HG03469 (cell line): ENCODE measurements at regions not wholly inside any gene's neighbourhood (a gene's known extent, or its start where the extent isn't known, plus 50 kb on each side); places are given as distances from the start of the nearest gene placed in this dataset.
"Not testable (repeated sequence)": the region's sequence is repeated elsewhere in the genome, so short reads cannot be mapped to it uniquely, and the experiment has no call there.

Experiments
- ATAC-seq: cut with Tn5 transposase; IDR thresholded peaks from one replicate; pipeline ENCODE4 v1.9.1; 2021; ENCODE audit warnings: mild to moderate bottlenecking, moderate library complexity, moderate number of reproducible peaks; ENCODE audit not compliant: unreplicated experiment

DNA sequence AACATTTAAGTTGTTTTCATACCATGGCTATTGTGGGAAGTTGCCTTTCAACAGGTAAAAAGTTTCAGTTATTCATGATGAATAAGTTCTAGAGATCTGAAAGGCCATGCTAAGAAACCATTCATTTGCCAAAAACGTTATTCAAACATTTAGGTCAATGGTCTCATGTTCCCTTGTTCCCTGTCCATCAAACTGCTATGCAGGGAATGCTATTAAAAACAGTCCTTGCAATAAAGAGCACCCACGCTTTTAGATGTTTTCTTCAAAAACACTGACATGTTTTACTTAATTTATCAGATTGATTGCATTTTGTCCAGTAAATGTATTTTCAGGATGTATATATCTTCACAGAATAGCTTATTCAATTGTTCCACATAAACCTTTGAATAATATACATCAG, 573.2 kb upstream of the PCDH20 start:
- no peak for ATAC-seq

DNA sequence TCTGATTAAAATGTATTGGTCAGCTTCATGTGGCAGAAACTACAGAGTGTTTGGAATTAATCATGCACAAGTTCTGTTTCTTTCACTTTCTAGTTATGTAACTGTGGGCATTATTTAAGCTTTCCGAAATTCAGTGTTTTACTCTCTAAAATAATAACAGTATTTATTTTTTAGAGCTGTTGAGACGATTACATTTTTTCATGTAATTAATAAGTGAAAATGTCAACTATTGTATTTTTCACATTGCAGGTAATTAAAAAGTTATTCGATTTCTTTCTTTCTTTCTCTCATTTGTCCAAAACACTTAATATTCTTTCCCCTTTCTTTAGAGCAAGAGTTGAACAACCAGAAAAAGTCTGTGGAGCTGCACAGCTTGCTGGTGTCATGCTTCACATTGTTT, 559.4 kb upstream of the PCDH20 start:
- ATAC-seq = no peak

GRCh38 chr13:61965756-61966155, 550.1 kb upstream of the PCDH20 start:
- no peak for ATAC-seq

DNA sequence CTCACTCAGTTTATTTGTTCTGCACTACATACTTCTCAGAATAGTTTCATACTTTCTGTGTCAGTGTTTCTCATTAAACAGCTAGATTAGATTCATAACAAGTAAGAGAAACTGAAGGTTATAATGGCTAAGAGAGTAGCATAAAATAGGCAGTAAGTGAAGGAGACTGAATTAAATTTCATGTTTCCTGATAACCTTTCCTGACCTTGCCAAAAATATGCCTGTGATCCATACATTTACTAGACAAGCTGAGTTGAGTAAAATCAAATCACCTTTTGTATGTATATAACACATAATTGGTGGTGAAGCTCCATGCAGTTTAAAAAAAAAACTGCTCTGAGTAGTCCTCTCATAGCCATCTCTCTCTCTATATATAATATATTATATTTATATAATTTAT, 545.3 kb upstream of the PCDH20 start:
- ATAC-seq = no peak

DNA sequence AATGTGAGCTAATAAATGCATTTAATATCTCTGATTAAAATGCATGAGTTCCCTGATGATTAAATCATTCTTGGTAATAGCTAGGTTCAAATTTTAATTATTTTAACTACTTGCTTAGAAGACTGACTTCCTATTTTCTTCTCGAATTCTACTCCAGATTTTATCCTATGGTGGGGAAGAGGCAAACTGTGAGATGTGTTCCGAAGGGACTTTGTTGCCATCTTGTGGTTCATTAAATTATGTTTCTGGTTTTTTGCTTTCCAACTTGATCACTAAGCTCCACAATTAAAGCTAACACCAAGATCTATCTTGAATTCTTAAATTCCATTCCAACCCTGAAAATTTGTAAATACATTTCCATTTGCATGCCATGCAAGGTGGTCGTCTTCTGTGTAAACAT, 538.4 kb upstream of the PCDH20 start:
- ATAC-seq = no peak

DNA sequence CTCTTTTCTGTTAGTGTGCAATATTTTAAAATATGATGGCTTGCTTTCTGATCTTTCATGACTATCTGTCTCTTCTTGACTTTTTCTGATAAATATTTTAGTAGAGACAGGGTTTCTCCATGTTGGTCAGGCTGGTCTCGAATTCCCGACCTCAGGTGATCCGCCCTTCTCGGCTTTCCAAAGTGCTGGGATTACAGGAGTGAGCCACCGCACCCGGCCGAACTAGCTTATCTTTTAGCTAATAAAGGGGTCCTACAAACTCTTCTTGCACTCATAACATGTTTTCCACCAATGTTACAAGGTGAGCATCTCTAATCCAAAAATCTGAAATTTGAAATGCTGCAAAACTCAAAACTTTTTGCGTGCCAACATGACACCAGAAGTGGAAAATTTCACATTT, 535.2 kb upstream of the PCDH20 start:
- ATAC-seq = no peak

- ATAC-seq = no peak
Observed at GRCh38 chr13:61944329-61944929, 528.8 kb upstream of the PCDH20 start.

DNA sequence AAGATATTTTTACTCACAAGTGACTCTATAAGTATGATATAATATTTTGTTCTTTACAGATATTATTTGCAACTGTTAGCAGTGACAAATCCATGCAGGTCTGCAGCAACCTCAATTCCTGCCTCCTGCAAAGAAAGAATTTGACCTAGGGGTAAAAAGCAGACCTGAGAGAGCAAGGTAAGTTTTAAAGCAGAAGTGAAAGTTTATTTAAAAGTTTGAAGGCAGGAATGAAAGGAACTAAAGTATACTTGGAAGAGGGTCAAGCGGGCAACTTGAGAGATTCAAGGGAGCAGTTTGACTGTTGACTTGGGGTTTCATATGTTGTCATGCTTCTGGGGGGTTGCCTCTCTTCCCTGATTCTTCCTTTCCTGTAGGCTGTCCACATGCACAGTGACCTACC, 520.1 kb upstream of the PCDH20 start:
- ATAC-seq = no peak

DNA sequence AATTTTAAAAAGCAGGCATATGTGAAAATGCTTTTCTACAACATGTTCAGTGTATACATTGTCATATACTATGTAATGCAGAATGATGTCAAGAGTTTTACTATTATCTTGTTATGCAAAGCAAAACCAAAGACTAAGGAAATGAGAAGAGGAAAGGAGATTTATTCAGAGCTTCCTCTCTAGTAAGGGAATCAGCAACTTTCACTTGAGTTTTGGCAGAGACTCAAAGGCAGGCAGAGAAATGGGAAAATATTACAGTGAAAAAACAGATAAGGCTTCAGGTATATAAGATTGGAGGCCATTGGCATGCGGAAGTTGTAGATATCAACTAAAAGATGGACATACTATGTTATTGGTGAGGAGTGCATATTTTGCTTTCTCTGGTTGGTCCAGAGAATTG, 512.0 kb upstream of the PCDH20 start:
- ATAC-seq = no peak

GRCh38 chr13:61918841-61919240, 503.2 kb upstream of the PCDH20 start:
- ATAC-seq = no peak

GRCh38 chr13:61916483-61916882, 500.8 kb upstream of the PCDH20 start:
- ATAC-seq = no peak

- ATAC-seq = no peak
Observed at GRCh38 chr13:61913183-61913582, 497.5 kb upstream of the PCDH20 start.

DNA sequence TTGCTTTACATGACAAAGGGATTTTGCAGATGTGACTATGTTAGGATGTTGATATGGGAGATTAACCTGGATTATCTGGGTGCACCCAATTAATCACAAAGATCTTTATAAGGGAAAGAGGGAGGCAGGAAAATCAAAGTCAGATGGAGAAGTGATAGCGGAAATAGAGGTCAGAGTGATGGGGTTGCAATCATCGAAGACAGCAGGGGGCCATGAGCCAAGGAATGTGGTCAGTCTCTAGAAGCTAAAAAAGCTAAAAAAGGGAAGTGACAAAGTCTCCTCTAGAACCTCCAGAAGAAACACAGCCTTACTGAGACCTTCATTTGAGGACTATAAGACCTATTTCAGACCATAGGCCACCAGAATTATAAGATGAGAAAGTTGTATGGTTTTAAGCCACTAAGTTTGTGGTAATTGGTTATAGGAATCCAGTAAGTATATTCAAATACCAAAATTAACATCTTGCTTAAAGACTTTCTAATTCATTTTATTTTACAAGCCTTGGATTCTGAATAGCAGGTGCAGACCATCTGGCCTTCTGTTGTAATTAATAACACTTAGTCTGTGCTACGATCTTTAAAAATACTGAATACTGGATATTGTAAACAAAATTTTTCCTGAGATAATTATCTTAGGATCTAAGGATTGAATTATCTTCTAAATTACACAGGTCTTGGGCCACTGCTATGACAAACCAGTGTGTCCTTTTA, 493.4 kb upstream of the PCDH20 start:
- ATAC-seq = no peak

DNA sequence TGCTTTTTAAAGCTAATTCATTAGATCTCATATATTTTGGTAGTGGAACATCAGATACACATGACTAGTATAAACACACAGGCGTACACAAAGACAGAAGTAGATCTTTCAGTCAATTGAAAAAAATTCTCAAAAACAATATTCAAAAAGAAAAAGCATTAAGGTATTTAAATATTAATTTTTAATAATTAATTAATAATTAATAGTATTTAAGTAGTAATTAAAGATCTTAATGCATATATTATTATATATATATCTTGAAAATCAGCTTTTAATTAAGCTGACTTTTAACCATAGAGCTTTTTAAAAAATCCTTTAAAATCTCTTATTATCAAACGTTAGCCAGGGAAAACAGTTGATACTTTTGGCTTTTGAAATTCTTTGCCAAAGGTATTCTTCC, 489.4 kb upstream of the PCDH20 start:
- ATAC-seq = no peak

- no peak for ATAC-seq
Observed at GRCh38 chr13:61901946-61902541, 486.4 kb upstream of the PCDH20 start.

GRCh38 chr13:61900033-61900432, 484.4 kb upstream of the PCDH20 start:
- ATAC-seq = no peak

DNA sequence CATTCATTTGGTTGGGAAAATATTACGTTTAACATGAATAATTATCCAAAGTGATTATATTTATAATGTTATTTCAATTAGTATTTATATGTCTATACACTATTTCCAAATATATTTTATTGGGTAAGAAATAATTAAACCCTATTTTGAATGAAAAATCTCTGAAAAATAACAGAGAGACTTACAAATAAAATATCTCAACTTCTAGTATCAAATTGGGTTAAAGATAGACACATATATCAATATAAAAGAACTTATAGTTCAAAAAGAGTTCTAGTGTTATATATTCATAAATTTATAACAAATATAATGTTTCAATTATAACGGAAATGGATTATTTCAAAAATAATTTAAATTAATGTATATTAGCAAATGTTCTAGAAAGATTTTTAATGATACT, 482.6 kb upstream of the PCDH20 start:
- ATAC-seq = no peak

DNA sequence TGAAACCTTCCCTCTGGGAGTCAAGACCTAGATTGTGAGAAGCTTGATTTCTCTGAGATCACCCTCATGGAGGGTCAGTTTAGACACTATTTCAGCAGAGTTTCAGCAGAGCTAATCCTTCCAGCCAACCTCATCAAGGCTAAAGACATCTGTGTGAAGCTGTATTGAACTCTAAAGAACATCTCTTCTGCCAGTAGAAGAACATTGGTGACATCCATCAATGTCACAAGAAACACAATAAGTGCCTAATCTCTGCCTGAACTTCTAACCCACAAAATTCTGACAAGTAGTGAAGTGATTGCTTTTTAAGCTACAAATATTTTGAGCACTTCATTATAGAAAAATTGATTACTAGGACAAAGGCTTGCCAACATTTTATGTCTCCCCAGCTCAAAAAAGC, 475.8 kb upstream of the PCDH20 start:
- no peak for ATAC-seq

DNA sequence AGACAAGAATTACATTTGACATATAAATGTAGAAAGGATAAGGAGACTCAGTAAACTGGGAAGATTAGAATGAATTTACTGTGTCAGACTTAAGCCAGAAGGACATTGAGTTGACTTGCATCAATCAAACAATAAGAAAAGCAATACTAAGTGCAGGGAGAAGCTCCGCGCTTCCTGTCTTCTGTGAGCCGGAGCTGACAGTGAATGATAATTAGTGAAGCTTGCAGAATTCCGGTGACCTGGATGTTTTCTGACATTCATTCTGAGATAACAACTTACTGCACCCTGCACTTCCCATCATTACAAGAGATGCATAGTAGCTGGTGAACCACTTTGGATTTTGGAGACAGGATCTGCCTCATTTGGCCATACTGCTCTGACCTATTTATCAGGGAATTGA, 469.2 kb upstream of the PCDH20 start:
- ATAC-seq = no peak

DNA sequence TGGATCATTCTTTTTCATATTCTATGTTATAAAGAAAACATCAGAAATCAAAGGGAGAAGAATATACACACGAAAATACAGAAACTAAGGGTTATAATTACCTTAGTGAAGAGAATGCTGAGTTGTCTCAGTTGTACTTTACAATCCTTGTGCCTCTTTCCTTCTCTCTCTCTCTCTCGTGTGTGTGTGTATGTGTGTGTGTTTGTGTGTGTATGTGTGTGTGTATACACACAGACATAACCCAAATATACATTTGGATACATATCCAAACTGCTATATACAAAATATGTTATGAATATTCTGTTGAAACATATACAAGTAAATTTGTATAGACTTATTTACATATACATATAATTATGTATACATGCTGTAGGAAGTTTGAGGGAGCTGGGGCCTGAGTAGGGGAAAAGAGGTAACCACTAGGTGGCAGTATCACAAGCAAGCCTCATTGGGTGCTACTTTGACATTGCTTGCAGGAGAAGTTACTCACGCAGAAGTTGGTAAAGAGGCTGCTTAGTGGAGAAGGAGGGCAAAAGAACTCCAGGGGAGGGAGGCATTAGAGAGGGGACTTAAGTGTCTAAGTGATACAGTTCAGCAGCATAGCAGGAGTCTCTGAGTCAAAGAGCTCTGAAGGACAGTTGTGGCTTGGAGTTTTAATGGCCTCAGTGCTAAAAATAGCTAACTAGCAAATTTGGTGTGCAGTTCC, 465.1 kb upstream of the PCDH20 start:
- no peak for ATAC-seq

DNA sequence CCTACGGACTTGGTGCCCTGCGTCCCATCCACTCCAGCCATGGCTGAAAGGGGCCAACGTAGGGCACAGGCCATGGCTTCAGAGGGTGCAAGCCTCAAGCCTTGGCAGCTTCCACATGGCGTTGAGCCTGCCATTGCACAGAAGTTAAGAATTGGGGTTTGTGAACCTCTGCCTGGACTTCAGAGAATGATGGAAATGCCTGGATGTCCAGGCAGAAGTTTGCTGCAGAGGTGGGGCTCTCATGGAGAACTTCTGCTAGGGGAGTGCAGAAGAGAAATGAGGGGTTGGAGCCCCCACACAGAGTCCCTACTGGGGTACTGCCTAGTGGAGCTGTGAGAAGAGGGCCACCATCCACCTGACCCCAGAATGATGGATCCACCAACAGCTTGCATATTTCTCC, 462.9 kb upstream of the PCDH20 start:
- ATAC-seq = not testable (repeated sequence)
